SH-SY5Y (cell line): ENCODE measurements at regions not wholly inside any gene's neighbourhood (a gene's known extent, or its start where the extent isn't known, plus 50 kb on each side); places are given as distances from the start of the nearest gene placed in this dataset.

Experiments
- GATA2 ChIP-seq: IDR thresholded peaks from 2 replicates; pipeline ENCODE4 v1.6.1; 2011; ENCODE audit warnings: mild to moderate bottlenecking, low read depth, low read length
- GATA3 ChIP-seq: IDR thresholded peaks from 2 replicates; pipeline ENCODE4 v1.6.1; 2011; ENCODE audit warnings: low read depth, mild to moderate bottlenecking, low read length, moderate library complexity

DNA sequence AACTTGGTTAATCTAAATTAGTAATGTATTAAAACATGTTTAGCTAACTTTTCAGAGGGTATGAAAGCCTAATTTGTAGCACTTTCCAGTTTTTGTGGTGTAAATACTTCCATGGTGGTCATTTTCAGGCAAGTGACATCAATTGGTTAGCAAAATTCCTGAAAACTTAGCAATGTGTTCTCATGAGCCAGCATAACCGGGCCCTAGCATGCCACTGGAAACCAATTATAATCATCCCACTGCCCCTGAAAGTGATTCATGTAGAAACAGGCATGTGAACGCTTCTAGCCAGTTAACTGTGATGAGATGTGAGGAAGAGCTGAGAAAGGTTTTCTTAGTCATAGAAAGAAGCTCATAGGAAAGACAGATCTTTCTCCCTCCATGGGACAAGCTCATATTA lies 417.2 kb downstream of the TLR4 start:
- TF ChIP-seq GATA2, result no peak
- no peak for TF ChIP-seq GATA3
